KBM-7 (cell line): ENCODE measurements at regions not wholly inside any gene's neighbourhood (a gene's known extent, or its start where the extent isn't known, plus 50 kb on each side); places are given as distances from the start of the nearest gene placed in this dataset.
"Not testable (repeated sequence)": the region's sequence is repeated elsewhere in the genome, so short reads cannot be mapped to it uniquely, and the experiment has no call there.

Source experiments
- DNase-seq: peaks from one replicate; pipeline ENCODE4 v3.0.0-alpha.2; 2015
- in situ Hi-C: fragments of 300-500 bp; cut with MboI; formaldehyde crosslinking; loops from 2 replicates; pipeline ENCODE4 v1.14.3; 2020; ENCODE audit warnings: low sequenced_read_pairs, low pct_unique_long_range_greater_than_20kb, mixed read lengths

DNA sequence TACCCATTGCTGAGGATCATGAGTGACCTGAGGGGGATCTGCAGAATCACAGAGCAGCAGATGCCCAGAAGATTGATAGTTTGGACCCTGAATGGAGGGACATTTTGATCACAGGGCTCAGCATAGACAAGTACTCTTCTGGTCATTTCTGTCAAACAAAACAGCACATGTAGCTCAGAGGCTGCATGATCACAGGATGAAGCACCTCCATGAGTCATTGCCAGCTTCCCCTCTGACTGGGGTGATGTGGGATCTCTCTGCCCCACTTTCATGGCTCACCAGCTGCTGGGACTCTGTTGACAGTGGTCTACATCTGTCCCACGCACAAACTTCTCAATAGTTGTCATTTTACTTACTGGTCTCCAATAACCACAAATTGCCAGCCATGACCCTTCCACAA, 264.1 kb downstream of the RPIA start:
- in situ Hi-C loops, result no loop called here
- DNase-seq, result no peak

DNA sequence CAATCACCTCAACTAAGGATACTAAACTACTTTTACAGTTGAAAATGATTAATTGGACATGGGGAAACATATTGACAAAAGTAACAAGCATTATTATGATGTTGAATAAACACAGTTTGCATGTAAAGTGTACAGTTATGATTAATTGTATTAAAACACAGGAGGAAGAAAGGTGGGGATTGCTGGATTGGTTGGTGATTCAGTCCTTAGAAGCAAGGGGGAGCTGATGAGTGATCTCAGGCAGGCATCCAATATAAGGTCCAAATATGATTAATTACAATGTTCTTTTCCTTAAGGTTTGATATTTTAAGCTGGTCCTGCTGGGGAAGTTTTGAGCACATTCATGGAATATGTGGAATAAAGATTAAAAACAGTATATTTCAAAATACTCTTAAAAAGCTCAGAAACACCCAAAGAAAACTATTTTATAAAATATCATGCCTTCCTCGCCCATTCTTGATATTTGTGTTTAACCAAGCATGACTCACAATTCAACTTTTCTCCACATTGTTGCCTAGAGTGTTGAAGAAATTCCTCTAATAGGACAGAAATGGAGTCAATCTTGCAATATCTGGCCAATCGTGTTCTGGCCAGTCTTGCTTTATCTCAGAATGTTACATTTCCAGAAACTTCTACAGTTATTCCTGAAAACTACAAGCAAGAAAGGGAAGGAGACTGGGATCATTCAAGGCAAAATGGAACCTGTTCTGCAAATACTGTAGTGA, 268.2 kb downstream of the RPIA start:
- in situ Hi-C loops, result no loop called here
- no peak for DNase-seq

DNA sequence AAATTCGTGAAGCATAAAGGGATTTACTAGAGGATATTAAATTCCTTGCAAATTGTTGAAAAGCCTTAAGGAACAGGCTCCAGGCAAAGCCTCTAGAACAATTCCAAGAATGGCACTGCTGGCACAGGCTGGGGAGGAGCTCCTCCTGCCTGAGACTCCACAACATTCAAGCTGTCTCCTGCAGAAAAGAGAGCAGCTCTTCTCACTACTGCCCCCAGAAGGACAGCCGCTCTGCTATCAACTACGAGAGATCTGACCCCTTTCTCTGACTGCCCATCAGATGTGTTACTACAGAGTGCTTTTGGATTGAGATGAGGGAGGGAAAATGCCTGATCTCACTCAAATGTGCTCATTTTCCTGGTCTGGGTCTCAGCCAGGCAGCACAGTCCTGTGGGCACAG, 269.9 kb downstream of the RPIA start:
- DNase-seq, in situ Hi-C loops: not testable (repeated sequence)

DNA sequence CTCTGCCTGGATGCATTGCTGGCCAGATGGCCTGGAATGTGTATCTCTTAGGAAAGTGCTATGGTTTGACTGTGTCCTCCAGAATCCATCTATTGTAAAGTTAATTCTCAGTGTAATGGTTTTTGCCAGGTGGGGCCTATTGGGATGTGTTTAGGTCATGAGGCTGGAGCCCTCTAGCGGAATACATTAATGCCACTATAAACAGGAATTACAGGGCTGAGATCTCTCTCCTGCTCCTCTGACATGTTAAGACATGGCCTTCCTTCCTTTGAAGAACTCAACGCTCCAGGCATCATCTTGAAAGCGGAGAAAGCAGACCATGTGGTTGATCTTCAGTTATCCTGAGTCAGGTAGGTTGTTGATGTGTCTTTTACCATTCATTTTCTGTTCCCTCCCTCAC, 276.4 kb downstream of the RPIA start:
- in situ Hi-C loops, result no loop called here
- peak; percentile 27 for DNase-seq

DNA sequence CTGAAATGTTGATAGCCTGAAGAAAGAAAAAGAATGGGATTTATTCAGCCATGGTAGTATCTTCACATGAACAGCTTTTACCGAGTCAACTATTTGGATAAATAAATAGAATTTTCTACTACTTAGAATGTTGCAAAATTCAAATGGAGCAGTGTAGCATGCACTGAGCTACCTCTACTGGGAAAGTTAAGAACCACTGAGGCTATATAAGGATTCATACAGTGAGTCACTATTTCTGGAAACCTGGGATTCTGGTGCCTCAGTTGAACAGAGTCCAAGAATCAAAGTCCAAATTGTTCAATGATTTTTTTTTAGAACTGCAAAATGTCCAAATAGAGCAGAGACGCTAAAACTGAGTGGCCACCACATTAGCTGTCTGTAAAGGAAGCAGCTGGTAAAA, 286.5 kb downstream of the RPIA start:
- DNase-seq, in situ Hi-C loops: not testable (repeated sequence)

DNA sequence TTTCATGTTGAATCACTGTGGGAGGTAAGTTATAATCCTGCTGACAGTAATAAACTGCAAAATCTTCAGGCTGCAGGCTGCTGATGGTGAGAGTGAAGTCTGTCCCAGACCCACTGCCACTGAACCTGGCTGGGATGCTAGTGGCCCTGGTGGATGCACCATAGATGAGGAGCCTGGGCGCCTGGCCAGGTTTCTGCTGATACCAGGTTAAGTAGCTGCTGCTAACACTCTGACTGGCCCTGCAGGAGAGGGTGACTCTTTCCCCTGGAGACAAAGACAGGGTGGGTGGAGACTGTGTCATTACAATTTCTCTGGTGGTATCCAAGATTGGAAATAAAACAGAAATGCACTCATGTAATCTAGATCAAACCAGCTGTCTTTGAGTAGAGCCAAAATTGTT, 287.0 kb downstream of the RPIA start:
- in situ Hi-C loops, DNase-seq: not testable (repeated sequence)

DNA sequence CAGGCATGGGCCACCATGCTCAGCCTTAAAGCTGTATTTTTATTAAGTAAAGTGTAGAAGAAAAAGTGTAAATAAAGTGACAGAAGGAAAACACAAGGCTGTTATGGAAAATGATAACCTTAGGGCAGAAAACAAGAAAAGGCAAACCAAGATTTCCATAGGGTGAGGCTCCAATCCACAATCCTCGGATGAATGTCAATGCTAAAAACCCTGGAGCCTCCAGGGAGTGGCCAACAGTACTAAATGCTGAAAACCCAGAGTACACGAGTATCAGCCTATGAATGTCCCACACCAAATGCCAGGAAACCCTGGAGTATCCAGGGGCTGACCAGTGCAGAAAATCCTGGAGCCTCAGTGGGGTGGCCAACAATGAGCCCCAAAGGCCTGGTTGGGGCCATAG, 292.6 kb downstream of the RPIA start:
- DNase-seq, in situ Hi-C loops: not testable (repeated sequence)

DNA sequence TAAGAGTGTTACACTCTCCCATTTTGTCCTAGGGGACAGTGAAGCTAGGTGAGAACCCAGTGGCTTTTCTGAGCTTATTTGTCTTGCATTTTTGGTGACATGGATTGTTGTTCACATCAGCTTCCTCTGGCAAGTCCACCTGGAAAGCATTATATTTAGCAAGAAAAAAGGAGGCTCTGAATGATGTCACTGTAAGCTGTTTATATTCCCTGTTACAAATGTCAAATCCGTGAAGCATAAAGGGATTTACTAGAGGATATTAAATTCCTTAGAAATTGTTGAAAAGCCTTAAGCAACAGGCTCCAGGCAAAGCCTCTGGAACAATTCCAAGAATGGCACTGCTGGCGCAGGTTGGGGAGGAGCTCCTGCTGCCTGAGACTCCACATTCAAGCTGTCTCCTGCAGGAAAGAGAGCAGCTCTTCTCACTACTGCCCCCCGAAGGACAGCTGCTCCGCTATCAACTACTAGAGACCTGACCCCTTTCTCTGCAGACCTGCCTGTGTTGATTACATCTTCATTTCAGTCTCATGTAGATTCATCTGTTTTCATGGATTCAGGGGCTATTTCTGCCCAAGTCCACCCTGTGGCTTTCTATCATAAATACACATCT, 295.4 kb downstream of the RPIA start:
- DNase-seq, result peak; percentile 15
- in situ Hi-C loops, result not testable (repeated sequence)

DNA sequence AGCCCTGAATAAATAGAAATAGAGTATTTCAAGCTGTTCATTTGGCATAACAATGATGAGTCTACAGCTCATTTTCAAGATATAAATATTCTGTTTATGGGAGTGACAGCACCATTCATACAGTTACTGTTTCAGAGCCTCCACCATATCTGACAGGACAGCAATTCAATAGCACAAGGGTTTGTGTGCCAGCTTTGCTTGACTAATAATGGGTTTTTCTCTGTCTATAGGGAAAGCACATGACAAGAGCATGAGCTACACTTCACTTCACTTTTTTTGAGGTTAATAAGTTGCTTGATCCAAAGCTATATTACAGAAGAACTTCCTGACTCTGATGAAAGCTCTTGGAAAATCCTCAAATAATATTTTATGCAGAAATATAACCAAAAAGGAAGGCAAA, 297.1 kb downstream of the RPIA start:
- in situ Hi-C loops, DNase-seq: not testable (repeated sequence)

DNA sequence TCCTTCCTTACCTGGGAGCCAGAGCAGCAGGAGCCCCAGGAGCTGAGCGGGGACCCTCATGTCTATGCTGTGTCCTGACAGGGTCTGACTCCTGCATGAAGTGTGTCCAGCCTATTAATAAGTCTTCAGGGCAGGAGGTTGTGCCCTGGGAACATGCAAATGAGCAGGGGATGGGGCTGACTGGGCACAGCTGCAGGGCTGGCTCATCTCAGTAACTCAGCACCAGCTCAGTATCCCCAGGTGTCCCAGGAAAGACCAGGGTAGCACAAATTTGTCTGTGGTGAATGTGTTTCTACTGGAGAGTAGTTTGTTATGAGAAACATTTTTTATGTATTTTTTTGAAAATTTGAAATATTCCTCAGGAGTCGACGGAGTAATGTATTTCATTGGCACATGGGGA, 301.3 kb downstream of the RPIA start:
- in situ Hi-C loops, result not testable (repeated sequence)

DNA sequence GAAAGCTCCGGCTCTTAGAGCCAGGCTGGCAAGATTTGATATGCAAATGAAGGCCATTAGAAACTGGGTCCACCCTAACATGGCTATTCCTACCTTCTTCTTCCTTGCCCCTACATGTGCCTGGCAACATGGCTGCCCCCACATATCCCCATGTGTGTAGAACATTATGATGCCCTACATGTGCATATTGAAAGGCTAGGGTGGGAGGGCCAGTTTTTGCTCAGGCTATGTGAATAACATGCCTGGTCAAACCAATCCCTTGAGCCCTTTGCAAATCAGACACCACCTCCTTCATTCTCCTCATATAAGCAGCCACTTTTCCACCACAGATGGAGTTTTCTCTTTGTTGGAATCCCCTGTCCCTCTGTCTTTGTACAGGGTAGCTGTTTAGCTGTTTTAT, 303.4 kb downstream of the RPIA start:
- DNase-seq, in situ Hi-C loops: not testable (repeated sequence)

More for the DNA sequence above, 301.3 kb downstream of the RPIA start:
- not testable (repeated sequence) for DNase-seq

DNA sequence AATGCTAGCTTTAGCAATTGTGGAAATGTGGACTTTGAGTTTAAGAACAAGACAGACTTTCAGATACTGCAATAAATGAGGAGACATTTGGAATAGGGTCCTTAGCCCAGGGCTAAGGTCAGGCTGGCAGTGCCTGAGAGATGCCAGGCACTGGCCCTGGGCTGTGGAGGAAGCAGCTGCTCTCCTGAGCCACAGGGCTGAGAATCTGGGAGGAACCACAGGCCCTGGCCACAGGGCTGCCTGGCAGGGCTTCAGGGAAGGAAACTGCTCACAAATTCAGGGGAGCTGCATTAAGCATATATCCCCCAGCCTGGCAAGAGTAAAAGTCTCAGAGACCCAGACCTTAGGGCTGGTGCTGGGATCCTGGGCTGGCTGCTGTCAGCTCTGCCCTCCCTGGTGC, 305.1 kb downstream of the RPIA start:
- in situ Hi-C loops, DNase-seq: not testable (repeated sequence)

DNA sequence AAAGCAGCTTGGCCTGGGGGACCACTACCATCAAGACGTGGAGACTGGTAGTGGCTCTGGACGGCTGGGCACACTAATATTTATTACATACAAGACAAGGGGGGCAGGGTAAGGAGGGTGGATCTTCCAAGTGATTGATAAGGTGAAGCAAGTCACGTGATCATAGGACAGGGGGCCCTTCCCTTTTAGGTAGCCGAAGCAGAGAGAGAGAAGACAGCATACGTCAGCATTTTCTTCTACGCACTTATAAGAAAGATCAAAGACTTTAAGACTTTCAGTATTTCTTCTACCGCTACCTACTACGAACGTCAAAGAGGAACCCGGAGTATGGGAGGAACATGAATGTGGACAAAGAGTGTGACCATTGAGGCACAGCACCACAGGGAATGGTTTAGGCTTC, 307.9 kb downstream of the RPIA start:
- no peak for DNase-seq
- in situ Hi-C loops, result no loop called here

DNA sequence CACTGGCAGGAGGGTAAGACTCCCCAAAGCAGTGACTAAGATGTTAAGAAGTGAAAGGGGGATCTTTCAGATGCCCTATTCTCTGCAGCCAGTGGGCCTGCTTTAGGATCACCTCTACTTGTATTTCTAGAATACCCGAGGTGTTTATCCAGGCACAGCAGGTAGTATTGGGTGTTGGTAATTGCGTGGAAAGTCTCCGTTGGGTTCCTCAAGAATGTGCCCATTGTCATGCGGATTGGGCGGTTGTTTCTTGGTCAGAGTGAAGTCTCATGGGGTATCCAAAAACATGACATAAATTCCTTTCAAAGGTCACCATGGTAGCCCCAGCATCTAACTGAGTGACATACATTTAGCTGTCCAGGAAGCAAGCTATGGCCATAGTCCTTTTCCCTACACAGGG, 308.8 kb downstream of the RPIA start:
- in situ Hi-C loops, result no loop called here

DNA sequence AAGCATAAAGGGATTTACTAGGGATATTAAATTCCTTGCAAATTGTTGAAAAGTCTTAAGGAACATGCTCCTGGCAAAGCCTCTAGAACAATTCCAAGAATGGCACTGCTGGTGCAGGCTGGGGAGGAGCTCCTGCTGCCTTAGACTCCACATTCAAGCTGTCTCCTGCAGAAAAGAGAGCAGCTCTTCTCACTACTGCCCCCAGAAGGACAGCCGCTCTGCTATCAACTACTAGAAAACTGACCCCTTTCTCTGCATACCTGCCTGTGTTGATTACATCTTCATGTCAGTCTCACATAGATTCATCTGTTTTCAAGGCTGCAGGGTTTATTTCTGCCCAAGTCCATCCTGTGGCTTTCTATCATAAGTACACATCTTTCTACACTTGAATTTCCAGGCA, 312.8 kb downstream of the RPIA start:
- in situ Hi-C loops, DNase-seq: not testable (repeated sequence)

More for the DNA sequence above, 308.8 kb downstream of the RPIA start:
- no peak for DNase-seq

DNA sequence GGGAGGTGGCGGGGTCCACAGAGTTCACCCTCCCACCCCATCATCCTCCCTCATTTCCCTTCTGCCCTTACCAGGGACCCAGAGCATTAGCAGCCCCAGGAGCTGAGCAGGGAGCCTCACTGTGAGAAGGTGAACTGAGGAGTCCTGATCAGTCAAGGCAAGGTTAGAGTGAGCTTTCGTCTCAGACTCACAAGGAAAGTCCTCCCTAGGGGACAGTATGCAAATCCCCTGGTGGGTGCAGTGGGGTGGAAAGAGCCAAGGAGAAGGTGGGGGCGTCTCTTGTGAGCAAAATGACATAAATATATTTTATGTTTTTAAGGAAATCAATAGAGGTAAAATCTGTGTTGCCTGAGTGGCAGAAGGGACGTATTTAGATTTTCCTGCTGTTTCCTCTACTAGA, 329.1 kb downstream of the RPIA start:
- in situ Hi-C loops, DNase-seq: not testable (repeated sequence)

DNA sequence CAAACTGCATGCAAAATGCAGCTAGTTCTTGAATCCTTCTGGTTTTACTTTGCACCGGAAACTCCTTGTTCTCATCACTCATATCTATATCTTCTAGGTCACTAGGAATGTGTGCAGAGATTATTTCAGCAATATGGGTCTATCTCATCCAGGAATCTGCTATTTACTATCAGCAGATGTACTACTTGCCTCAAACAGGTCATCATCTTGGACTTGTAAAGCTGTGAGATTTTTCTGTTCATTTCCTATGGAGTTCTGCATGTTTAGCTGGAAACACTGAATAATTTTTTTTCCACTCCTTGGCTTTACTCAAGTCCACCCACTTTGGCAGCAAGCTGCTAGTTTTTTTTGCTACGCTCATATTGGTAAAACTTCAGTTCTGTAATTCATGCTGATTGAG, 334.8 kb downstream of the RPIA start:
- DNase-seq, in situ Hi-C loops: not testable (repeated sequence)

DNA sequence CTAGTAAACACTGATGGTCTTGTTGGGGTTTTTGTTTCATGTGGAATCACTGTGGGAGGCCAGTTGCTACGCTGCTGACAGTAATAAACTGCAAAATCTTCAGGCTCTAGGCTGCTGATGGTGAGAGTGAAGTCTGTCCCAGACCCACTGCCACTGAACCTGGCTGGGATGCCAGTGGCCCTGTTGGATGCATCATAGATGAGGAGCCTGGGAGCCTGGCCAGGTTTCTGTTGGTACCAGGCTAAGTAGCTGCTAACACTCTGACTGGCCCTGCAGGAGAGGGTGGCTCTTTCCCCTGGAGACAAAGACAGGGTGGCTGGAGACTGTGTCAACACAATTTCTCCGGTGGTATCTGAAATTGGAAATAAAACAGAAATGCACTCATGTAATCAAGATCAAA, 335.6 kb downstream of the RPIA start:
- in situ Hi-C loops, DNase-seq: not testable (repeated sequence)

DNA sequence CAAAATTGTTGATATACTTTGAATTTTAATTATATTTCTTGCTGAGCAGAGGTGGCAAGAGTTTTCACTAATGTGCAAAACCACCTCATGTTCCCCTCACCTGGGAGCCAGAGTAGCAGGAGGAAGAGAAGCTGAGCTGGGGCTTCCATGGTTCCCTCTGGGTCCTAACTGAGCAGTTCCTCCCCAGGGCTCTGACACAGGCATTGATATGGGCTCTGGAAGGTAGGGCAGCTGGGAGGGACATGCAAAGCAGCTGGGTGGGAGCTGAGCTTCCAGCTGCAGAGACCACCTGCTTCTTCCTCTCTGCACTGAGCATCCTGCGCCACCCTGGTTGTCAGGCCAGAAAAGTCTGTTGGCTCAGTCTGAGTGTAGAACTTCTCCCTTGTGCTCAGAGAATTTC, 336.1 kb downstream of the RPIA start:
- in situ Hi-C loops, DNase-seq: not testable (repeated sequence)

DNA sequence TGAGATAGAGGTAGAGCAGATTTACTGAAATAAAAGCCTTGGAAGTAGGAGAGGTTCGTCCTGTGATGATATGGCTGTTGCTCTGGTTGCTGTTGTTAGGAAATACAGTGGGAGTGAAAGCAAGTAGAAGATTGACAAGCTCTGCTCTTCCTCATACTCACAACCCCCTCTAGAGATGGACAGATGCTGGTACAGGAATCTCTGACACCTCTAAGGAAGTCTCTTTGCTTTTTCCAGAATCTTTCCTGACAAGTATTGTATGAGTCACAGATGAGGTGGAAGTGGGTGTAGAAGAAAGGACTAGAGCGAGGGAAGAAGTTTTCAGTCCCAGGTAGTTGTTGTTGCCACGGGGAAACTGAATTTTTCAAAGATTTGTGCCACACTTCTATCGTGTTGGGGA, 337.8 kb downstream of the RPIA start:
- in situ Hi-C loops, DNase-seq: not testable (repeated sequence)
